Chondrocyte (in vitro differentiated cells): ENCODE measurements at regions not wholly inside any gene's neighbourhood (a gene's known extent, or its start where the extent isn't known, plus 50 kb on each side); places are given as distances from the start of the nearest gene placed in this dataset.
A peak's percentile ranks its signal among the peaks of the same experiment; 100 is the strongest.

Experiments
- DNase-seq: peaks from one replicate; pipeline ENCODE4 v3.0.0; 2021; ENCODE audit warnings: mixed read lengths, low spot score
- H3K27ac Mint-ChIP-seq: one replicate; pipeline ENCODE4 v1.8.0; 2021; ENCODE audit warnings: mild to moderate bottlenecking, moderate library complexity, mixed read lengths; ENCODE audit not compliant: unreplicated experiment
- H3K27me3 Mint-ChIP-seq: 2 replicates; pipeline ENCODE4 v1.8.0; 2021; ENCODE audit warnings: low read depth, mixed read lengths
- H3K36me3 Mint-ChIP-seq: 2 replicates; pipeline ENCODE4 v1.8.0; 2021; ENCODE audit warnings: low read depth, mixed read lengths
- H3K4me1 Mint-ChIP-seq: 2 replicates; pipeline ENCODE4 v1.8.0; 2021; ENCODE audit warnings: low read depth, mild to moderate bottlenecking, mixed read lengths
- H3K4me3 Mint-ChIP-seq: one replicate; pipeline ENCODE4 v1.8.0; 2021; ENCODE audit warnings: mild to moderate bottlenecking, moderate library complexity, mixed read lengths; ENCODE audit not compliant: unreplicated experiment
- H3K9me3 Mint-ChIP-seq: 2 replicates; pipeline ENCODE4 v1.8.0; 2021; ENCODE audit warnings: low read depth, mixed read lengths
- CTCF ChIP-seq: fragments of 200-600 bp; sonication (generic); IDR thresholded peaks from 2 replicates; pipeline ENCODE4 v1.5.0; 2021; ENCODE audit warnings: antibody characterized with exemption, mild to moderate bottlenecking, moderate library complexity

DNA sequence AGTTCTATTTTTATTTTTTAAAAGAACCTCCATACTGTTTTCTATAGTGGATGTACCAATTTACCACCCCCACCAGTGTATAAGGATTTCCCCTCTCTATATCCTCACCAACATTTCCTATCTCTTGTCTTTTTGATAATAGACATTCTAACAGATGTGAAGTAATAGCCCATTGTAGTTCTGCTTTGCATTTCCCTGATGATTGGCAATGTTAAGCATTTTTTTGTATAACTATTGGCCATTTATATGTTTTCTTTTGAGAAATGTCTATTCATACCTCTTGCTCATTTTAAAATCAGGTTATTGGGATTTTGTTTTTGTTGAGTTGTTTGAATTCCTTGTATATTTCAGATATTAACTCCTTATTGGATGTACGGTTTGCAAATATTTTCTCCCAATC, 251.1 kb upstream of the HTR2C start:
- no peaks in the 10 kb centered on the region for H3K27me3 Mint-ChIP-seq
- no peak overlapping the region for H3K4me3 Mint-ChIP-seq
- no peaks in the 10 kb centered on the region for H3K4me1 Mint-ChIP-seq
- no peak for DNase-seq
- H3K9me3 Mint-ChIP-seq, result peaks cover 15% of the 10 kb centered on the region
- no peak overlapping the region for H3K27ac Mint-ChIP-seq
- no peak for TF ChIP-seq CTCF
- no peaks in the 10 kb centered on the region for H3K36me3 Mint-ChIP-seq

GRCh38 chrX:114334473-114334982, 249.4 kb upstream of the HTR2C start:
- no peaks in the 10 kb centered on the region for H3K4me1 Mint-ChIP-seq
- H3K27me3 Mint-ChIP-seq, result no peaks in the 10 kb centered on the region
- peaks cover 15% of the 10 kb centered on the region for H3K9me3 Mint-ChIP-seq
- H3K36me3 Mint-ChIP-seq, result no peaks in the 10 kb centered on the region
- TF ChIP-seq CTCF, result no peak
- no peak for DNase-seq
- H3K27ac Mint-ChIP-seq, result no peak overlapping the region
- H3K4me3 Mint-ChIP-seq, result no peak overlapping the region

DNA sequence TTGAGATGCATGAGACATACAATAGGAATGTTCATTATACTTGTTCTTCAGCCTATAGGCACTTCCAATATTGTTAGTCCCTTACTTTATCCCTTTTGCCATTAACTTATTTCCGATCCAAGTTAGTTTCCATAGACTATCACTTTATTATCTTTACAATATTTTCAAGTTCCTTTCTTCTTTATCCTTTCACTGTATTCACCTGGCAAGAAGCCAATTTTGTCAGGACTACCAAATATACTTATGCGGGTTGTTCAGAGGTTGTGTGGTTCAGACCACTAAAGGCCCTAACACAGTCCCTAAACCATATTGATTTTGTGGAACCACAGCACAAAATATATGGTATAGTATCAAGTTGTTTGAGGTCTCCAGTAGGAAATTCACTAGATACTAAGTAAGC, 245.0 kb upstream of the HTR2C start:
- no peak for DNase-seq
- Mint-ChIP-seq H3K36me3 (no peaks in the 10 kb centered on the region), H3K4me3 (no peak overlapping the region), H3K27me3 (peaks cover 4% of the 10 kb centered on the region), H3K27ac (no peak overlapping the region), H3K9me3 (peaks cover 3% of the 10 kb centered on the region), H3K4me1 (no peaks in the 10 kb centered on the region)
- no peak for TF ChIP-seq CTCF

- H3K36me3 Mint-ChIP-seq, result no peaks in the 10 kb centered on the region
- peaks cover 16% of the 10 kb centered on the region for H3K27me3 Mint-ChIP-seq
- no peak for DNase-seq
- H3K27ac Mint-ChIP-seq, result no peak overlapping the region
- no peak overlapping the region for H3K4me3 Mint-ChIP-seq
- no peaks in the 10 kb centered on the region for H3K9me3 Mint-ChIP-seq
- H3K4me1 Mint-ChIP-seq, result no peaks in the 10 kb centered on the region
- peak; percentile 87 for TF ChIP-seq CTCF
These were observed 239.0 kb upstream of the HTR2C start for GRCh38 chrX:114344756-114345349.

DNA sequence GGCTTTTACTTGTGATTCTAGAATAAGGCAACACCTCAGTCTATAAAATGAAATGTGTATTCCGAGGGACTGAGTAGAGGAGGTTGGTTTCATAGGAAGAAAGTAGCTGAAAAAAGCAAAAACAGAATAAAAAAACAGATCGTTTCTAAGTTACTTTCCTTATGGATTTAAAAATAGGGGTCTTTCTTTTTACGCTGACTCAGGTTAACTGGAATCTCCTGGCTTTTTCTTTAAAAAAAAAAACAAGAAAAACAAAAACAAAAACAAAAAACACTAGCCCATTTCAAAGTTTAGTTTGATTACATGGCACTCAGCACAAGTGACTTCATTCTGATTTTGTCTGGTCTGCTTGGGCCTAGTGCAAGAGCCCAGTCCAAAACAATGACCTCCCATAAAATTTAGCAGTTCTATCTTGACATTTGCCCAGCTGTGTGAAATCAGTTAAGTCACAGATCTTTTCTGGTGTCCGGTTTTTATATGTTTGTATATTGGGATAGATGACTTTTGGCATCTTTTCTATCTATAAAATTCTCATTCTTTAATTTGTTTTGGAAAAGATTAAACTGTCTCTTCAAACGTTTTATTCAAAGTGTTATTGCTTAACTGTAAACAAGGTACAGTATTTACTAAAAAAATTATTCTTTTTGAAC, 222.7 kb upstream of the HTR2C start:
- Mint-ChIP-seq H3K27me3 (peaks cover 11% of the 10 kb centered on the region), H3K4me3 (no peak overlapping the region), H3K27ac (no peak overlapping the region), H3K36me3 (no peaks in the 10 kb centered on the region), H3K4me1 (no peaks in the 10 kb centered on the region), H3K9me3 (peaks cover 5% of the 10 kb centered on the region)
- DNase-seq, result no peak
- no peak for TF ChIP-seq CTCF
